Vagina (tissue), 2 donors: ENCODE measurements at regions not wholly inside any gene's neighbourhood (a gene's known extent, or its start where the extent isn't known, plus 50 kb on each side); places are given as distances from the start of the nearest gene placed in this dataset.

Source experiments
- CTCF ChIP-seq, 3 experiments: fragments of 450-650 bp in 2 of 3; fragments of 200-600 bp in 1 of 3; sonication (generic) in 1 of 3; IDR thresholded peaks; one replicate each; pipeline ENCODE4 v1.5.1; 2017 to 2019; ENCODE audit warnings: antibody characterized with exemption in 3 of 3, mild to moderate bottlenecking in 2 of 3, moderate library complexity in 2 of 3
- POLR2A ChIP-seq, 2 donors: fragments of 450-650 bp; IDR thresholded peaks; one replicate each; pipeline ENCODE4 v1.6.1; 2017; ENCODE audit warnings: antibody characterized with exemption in 2 of 2, mild to moderate bottlenecking in 2 of 2, moderate library complexity in 2 of 2
- POLR2AphosphoS5 ChIP-seq, 2 donors: sonication (generic); formaldehyde crosslinking; IDR thresholded peaks; one replicate each; pipeline ENCODE4 v1.9.0; 2017; ENCODE audit warnings: antibody characterized with exemption in 2 of 2, mild to moderate bottlenecking in 2 of 2, low read depth in 1 of 2; ENCODE audit not compliant: insufficient read depth in 1 of 2

- TF ChIP-seq CTCF (IDR thresholded peaks at IDR 0.05): no peak
- TF ChIP-seq POLR2AphosphoS5 (IDR thresholded peaks at IDR 0.05; ENCODE audit: insufficient read depth in 1 of 2, low read depth in 1 of 2): no peak
- TF ChIP-seq POLR2A (IDR thresholded peaks at IDR 0.05): no peak
Observed at GRCh38 chr13:80450386-80450785, 109.5 kb upstream of the SPRY2 start.
